Activated T-cell treated with anti-CD3 and anti-CD28 coated beads, Interleukin-2, amount 50 U/mL, for 48 hours (primary cell): ENCODE measurements at regions not wholly inside any gene's neighbourhood (a gene's known extent, or its start where the extent isn't known, plus 50 kb on each side); places are given as distances from the start of the nearest gene placed in this dataset.

Experiments used
- DNase-seq, 2 experiments: peaks; one replicate each; pipeline ENCODE4 v3.0.0-alpha.2; 2020

GRCh38 chr1:182147951-182148350 lies 86.4 kb upstream of the ZNF648 start:
- DNase-seq: no peak

GRCh38 chr1:182147136-182147820 lies 85.8 kb upstream of the ZNF648 start:
- DNase-seq: no peak

- DNase-seq: no peak
Measured at GRCh38 chr1:182146286-182146685, 84.8 kb upstream of the ZNF648 start.

DNA sequence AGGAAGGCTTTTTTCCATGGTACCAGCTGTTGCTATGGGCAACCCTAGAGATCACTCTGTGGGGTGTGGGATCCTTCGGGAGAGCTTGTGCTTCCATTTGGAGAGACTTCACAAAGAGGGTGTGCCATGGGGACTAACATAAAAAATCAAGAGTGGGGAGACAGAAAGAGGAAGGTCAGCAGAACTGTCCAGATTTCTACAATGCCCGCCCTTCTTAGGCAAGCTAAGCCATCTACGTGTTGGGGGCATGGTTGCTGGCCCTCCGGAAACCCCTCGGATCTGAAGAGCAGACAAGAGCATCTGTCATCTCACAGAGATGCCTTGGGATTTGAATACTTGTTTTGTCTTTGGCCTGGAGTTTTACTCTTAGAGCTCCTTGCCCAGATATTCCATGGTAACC lies 83.9 kb upstream of the ZNF648 start:
- DNase-seq: no peak

DNA sequence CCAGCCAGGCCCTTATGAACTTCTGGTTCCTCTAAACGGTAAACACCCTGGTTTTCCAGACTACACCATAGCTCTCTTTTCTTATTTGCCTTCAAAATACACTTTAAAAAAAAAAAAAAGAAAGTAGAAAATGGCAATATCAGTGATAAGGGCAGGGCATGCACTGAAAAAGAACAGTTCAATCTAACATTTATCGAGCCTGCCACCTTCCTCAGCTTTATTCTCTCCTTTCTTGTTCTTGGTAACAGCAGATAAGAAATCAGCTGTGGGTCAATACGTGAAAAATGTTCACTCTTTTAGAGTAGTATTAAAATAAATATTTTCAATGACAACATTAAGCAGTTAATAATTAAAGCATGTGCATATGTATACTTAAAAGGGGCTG lies 83.1 kb upstream of the ZNF648 start:
- no peak for DNase-seq

DNA sequence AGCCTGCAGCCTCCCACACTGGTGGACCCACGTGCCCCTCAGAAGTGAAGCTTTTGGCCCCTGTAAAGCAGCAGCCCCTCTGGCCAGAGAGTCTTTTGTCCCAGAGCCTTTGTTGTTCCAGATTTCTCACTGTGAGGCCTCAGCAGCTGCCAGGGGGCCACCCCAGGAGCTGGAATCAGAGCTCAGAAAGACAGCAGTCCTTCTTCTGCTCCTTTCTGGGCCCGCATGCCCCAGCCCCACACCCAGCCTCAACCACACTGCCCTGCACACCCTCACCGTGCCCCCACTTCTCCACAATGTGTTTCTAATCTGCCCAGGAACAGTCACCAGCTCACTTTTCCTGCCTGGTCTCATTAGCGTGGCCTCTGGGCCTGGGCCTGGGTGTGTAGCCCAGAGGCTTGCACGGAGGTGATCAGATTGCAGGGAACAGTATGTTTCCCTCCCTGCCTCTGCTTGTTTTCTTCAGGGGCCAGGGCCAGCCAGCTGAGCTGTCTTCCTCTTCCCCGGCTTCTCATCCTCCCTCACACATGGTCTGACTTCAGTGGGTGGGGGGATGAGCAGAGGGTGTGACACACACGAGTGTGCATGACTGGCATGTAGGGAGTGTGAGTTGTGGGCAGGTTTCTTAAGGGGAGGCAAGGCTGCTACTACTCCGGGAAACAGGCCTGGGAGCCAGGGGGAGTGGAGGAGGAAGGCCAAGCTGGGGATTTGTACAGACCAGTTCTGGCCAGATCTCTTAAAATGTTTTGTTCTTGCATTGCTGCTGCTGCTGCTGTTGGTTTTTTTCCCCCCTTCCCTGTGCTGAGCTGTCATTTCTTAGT lies 82.5 kb upstream of the ZNF648 start:
- DNase-seq: no peak

DNA sequence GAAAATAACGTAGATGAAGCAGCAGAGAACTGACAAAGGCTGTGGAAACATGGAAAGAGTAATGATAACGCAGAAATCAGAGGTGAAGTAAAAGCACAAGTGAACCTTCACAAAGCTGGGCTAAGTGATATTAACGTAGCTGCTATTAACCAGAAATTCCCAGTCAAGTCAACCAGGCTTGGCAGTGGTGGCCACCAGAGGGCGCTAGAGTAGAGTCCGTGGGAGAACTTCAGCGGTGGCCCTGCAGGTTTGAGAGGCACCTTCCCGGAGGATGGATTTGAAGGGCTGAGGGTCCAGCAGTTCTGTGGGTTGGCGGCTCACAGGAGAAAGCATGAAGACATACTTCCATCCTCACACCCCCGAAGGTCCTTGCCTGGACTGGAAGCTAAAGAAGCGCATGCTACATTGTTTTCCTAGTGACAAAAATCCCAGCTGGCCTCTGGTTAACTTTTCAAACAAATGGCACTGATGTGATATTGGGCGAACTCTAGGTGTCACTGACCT lies 81.7 kb upstream of the ZNF648 start:
- DNase-seq: peak; percentile 92 to 94

DNA sequence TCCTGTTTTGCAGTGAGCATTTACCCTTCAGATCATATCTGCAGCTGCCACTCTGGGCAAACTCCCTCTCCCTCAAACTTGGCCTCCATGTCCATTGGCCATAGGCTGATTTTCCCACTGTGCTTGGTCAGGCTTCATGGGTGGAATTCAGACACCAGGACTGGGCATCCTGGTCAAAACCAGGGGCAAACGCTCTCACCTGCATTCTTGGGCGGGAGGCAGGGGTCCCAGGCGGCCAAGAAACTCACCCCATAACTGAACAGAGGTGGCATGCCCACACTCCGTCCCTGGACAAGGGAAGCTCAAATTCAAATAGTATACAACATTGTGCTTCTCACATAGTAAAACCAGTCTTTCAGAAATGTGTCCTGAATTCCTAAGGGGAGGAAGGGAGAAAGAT lies 81.1 kb upstream of the ZNF648 start:
- DNase-seq: no peak

DNA sequence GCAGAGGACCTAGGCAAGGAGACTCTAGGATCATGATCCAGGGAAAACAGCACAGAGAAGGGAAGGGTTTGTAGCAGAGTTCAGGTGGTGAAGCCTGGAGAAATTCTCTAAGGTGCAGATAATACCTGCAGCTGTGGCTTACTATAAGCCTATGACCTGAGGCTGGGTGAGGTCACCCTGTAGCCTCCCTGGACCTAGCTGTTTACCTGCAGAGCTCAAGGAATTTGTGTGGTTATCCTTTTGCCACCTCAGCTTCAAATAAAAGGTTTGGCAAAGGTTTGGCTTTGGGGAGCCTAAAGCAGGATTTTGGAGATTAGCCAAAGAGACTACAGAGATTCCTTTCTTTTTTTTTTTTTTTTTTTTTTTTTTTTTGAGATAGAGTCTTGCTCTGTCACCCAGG lies 79.5 kb upstream of the ZNF648 start:
- no peak for DNase-seq

- DNase-seq: no peak
Measured at GRCh38 chr1:182139496-182139895, 78.0 kb upstream of the ZNF648 start.

GRCh38 chr1:182137546-182137945 lies 76.0 kb upstream of the ZNF648 start:
- no peak for DNase-seq

- DNase-seq: no peak
Measured at GRCh38 chr1:182135946-182136345, 74.4 kb upstream of the ZNF648 start.

DNA sequence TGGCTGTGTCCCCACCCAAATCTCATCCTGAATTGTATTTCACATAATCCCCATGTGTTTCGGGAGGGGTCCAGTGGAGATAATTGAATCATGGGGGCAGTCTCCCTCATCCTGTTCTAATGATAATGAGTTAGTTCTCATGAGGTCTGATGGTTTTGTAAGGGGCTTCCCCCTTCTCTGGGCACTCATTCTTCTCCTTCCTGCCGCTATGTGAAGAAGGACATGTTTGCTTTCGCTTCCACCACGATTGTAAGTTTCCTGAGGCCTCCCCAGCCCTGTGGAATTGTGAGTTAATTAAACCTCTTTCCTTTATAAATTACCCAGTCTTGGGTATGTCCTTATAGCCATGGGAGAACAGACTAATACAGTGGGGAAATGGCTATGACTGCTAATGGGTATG lies 72.7 kb upstream of the ZNF648 start:
- DNase-seq: no peak

GRCh38 chr1:182133181-182133580 lies 71.7 kb upstream of the ZNF648 start:
- DNase-seq: no peak

- no peak for DNase-seq
Measured at GRCh38 chr1:182129398-182129797, 67.9 kb upstream of the ZNF648 start.

- DNase-seq: no peak
Measured at GRCh38 chr1:182128502-182128901, 67.0 kb upstream of the ZNF648 start.

DNA sequence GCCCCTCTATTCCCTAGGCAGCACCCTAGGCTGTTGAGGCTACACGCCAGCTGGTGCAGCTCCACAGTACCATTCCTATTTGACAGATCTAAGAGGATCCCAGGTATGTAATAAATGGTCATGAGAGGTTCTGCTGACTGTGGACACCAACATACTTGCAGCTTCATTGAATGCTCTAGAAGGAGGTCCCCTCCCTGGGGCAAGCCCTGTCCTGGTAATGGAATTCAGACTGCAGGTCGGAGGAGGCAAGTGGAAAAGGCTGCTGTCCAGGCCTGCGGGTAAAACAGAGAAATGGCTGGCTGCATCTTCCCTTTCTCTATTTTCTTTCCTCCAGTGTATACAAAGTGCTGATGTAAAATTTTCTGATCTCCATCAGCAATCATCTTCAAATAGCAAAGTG lies 66.1 kb upstream of the ZNF648 start:
- DNase-seq: no peak

DNA sequence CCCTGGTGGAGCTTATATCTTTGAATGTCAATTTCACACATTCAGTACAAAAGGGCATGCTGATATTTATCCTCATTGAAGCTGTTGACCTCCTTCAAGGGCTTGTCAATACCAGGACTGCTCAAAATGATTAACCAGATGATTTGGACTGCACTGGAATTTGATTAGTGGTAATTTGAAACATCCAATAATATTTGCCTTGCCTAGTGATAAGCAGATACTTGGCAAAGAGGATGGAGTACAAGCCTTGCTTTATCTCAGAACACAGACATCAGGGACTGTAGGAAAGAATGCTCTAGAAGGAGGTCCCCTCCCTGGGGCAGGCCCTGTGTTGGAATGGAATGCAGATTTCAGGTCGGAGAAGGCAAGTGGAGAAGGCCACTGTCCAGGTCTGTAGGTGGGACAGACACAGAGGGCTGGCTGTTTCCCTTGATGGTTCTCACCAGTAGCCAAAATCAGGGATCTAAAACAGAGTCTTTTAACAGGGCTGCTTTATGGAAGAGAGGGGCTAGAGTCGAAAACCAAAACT lies 64.8 kb upstream of the ZNF648 start:
- no peak for DNase-seq

DNA sequence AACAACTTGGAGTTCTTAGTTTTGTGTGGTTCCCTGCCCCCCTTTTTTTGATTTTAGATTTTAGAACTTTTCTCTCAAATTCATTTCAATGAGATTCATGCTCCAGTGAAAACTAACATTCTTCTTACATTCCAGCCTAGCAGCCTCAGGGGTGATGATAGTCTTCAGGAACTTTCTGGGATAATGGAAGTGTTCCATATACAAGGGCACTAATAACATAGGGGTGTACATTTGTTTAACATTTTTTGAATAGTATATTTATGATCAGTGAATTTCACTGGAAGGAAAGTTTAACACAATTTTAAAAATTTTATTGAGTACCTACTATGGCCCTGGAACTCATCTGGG lies 61.4 kb upstream of the ZNF648 start:
- DNase-seq: no peak

DNA sequence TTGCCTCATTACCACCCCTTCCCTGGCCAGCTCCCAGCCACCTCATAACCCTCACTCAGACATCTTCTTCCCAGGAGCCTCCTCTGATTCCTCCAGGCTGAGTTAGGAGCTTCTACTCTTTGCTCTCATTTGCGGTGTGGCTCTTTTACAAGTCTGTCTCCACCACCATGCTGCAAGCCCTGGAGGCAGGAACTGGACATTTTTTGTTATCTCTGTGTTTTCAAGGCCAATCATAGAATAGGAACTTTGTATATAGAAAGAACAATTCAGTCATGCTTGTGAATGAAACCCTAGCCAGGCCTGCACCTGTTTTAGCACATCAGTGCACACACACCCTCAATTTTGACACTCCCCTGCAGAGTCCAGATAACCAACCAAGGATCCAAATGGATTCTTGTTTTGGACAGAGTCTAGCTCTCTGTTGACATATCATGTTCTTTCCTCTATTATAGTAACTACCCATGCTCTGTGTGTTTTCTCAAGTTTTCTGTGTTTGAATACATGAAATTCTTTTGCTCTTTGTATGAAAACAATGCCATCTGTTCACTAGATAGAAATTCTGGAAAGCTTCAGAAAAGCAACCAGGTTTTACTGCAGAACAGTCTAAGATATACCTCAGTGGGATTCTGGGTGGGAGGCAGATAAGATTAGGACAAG lies 60.9 kb upstream of the ZNF648 start:
- DNase-seq: no peak

GRCh38 chr1:182121787-182122186 lies 60.3 kb upstream of the ZNF648 start:
- DNase-seq: no peak

DNA sequence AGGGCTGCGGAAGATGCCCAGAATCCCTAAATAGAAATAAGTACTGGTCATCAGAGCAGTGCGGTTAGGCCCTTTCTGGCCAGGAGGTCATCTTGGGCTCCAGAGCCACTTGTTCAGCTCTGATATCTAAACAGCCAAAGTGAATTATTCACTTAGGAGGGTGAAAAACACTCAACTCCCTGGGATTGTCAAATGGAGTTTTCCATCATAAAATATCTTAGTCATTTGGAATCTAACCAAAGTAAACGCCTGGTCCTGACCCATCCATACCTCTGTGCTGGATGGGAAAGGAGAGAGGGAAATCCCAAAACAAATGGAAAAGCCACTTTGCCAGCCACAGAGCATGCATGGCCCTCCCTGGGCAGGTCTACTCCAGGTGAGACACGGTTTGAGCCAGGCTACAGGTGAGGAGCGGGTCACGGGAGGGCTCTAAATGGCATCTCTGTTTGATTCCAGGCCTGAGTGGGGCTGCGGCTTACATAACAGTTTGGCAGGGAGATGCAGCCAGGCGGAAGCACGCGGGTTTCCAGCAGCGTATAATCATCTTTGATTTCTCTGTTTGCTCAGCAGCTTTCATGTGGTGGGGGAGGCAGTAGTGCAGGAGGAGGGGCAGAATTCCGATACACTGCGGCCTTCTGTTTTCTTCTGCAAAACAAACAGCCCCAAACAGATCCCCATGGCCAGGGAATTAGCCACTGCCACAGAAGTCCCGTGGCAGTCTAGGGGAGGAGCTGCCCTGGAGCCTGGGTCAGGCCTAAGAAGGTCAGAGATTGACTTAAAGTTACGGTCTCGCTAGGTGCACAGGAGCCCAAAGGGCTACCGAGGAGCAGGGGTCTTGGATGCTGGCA lies 59.1 kb upstream of the ZNF648 start:
- DNase-seq: no peak

GRCh38 chr1:182119631-182120030 lies 58.1 kb upstream of the ZNF648 start:
- no peak for DNase-seq
